IMR-90 (cell line): ENCODE measurements at regions not wholly inside any gene's neighbourhood (a gene's known extent, or its start where the extent isn't known, plus 50 kb on each side); places are given as distances from the start of the nearest gene placed in this dataset.
"Not testable (repeated sequence)": the region's sequence is repeated elsewhere in the genome, so short reads cannot be mapped to it uniquely, and the experiment has no call there.

ENCODE experiments used
- ATAC-seq: fragments of 200-7000 bp; cut with Tn5 transposase; 2 replicates; pipeline ENCODE4 v1.9.1; 2020; ENCODE audit warnings: low read depth, mild to moderate bottlenecking, moderate library complexity
- BruUV-seq: library from RNA; stranded (reverse); fragments of 400-500 nt; replicated peaks from 2 replicates; lab custom pipeline; 2021; lab: Mats Ljungman, UMichigan
- CTCF ChIA-PET: fragments of 300-600 bp; formaldehyde crosslinking; extraction: SDS; loops from one replicate; lab custom pipeline; 2021; ENCODE audit warnings: antibody characterized with exemption; lab: Yijun Ruan, JAX
- POLR2A ChIA-PET: fragments of 300-600 bp; sonication (Branson Sonifier 250); formaldehyde crosslinking; loops from one replicate; lab custom pipeline; 2022; ENCODE audit warnings: antibody characterized with exemption; ENCODE audit not compliant: unreplicated experiment; lab: Charles Lee
- DNase-seq: peaks from one replicate; pipeline ENCODE4 v3.0.0; 2013
- H2AFZ ChIP-seq: replicated peaks from 2 replicates; pipeline ENCODE3; 2013; ENCODE audit warnings: low read length, mild to moderate bottlenecking; ENCODE audit not compliant: poor library complexity
- H2AK5ac ChIP-seq: 2 replicates; pipeline ENCODE4 v1.6.1; 2013; ENCODE audit warnings: low read depth, low read length, inconsistent platforms
- H2AK9ac ChIP-seq: replicated peaks from 2 replicates; pipeline ENCODE3; 2013; ENCODE audit warnings: mild to moderate bottlenecking, low read depth, low read length, moderate library complexity; ENCODE audit not compliant: poor library complexity
- H2BK120ac ChIP-seq: 2 replicates; pipeline ENCODE4 v1.6.1; 2013; ENCODE audit warnings: low read depth, low read length, inconsistent platforms
- H2BK15ac ChIP-seq: 3 replicates; pipeline ENCODE4 v1.6.1; 2013; ENCODE audit warnings: low read depth, low read length, inconsistent platforms
- H2BK20ac ChIP-seq: 2 replicates; pipeline ENCODE4 v1.6.1; 2013; ENCODE audit warnings: low read depth, mild to moderate bottlenecking, inconsistent platforms, low read length, moderate library complexity
- H2BK5ac ChIP-seq: 2 replicates; pipeline ENCODE4 v1.6.1; 2013; ENCODE audit warnings: mild to moderate bottlenecking, low read depth, low read length, inconsistent platforms; ENCODE audit not compliant: poor library complexity, severe bottlenecking
- H3K14ac ChIP-seq: replicated peaks from 2 replicates; pipeline ENCODE4 v1.6.1; 2013; ENCODE audit warnings: low read depth, low read length, inconsistent platforms
- H3K18ac ChIP-seq: 2 replicates; pipeline ENCODE4 v1.6.1; 2013; ENCODE audit warnings: low read depth, low read length, control low read depth
- H3K23ac ChIP-seq: 2 replicates; pipeline ENCODE4 v1.6.1; 2013; ENCODE audit warnings: low read depth, low read length, inconsistent platforms
- H3K27ac ChIP-seq: 2 replicates; pipeline ENCODE4 v1.5.1; 2013; ENCODE audit warnings: mild to moderate bottlenecking, control low read depth, low read length; ENCODE audit not compliant: insufficient read depth
- H3K27me3 ChIP-seq: 2 replicates; pipeline ENCODE4 v1.6.1; 2013; ENCODE audit warnings: low read length; ENCODE audit not compliant: control insufficient read depth, insufficient read depth
- H3K36me3 ChIP-seq: 2 replicates; pipeline ENCODE4 v1.6.1; 2013; ENCODE audit warnings: low read length, mixed read lengths; ENCODE audit not compliant: control insufficient read depth, insufficient read depth
- H3K4ac ChIP-seq: 2 replicates; pipeline ENCODE4 v1.6.1; 2013; ENCODE audit warnings: low read depth, low read length, inconsistent platforms
- H3K4me1 ChIP-seq: 2 replicates; pipeline ENCODE4 v1.6.1; 2013; ENCODE audit warnings: low read length, mixed read lengths; ENCODE audit not compliant: control insufficient read depth, insufficient read depth
- H3K4me2 ChIP-seq: 2 replicates; pipeline ENCODE4 v1.6.1; 2013; ENCODE audit warnings: low read depth, mild to moderate bottlenecking, control low read depth, low read length, moderate library complexity
- H3K4me3 ChIP-seq: 2 replicates; pipeline ENCODE4 v1.5.1; 2013; ENCODE audit warnings: low read depth, mild to moderate bottlenecking, control low read depth, low read length, moderate library complexity; ENCODE audit not compliant: insufficient read depth
- H3K56ac ChIP-seq: 2 replicates; pipeline ENCODE4 v1.6.1; 2013; ENCODE audit warnings: low read length, inconsistent platforms; ENCODE audit not compliant: insufficient read depth; ENCODE audit errors: extremely low read depth
- H3K79me1 ChIP-seq, 2 experiments: 2 replicates each; pipeline ENCODE4 v1.6.1; 2013; ENCODE audit warnings: low read length in 2 of 2, inconsistent platforms in 1 of 2, low read depth in 1 of 2
- H3K9ac ChIP-seq: 2 replicates; pipeline ENCODE4 v1.6.1; 2013; ENCODE audit warnings: low read depth, low read length, control low read depth
- H3K9me1 ChIP-seq: 2 replicates; pipeline ENCODE4 v1.6.1; 2013; ENCODE audit warnings: low read length, inconsistent platforms; ENCODE audit not compliant: insufficient read depth
- H3K9me3 ChIP-seq: 2 replicates; pipeline ENCODE4 v1.6.1; 2013; ENCODE audit warnings: low read length; ENCODE audit not compliant: control insufficient read depth, insufficient read depth
- H4K20me1 ChIP-seq: 2 replicates; pipeline ENCODE4 v1.6.1; 2013; ENCODE audit warnings: low read length, inconsistent platforms; ENCODE audit not compliant: insufficient read depth
- H4K5ac ChIP-seq: 2 replicates; pipeline ENCODE4 v1.6.1; 2013; ENCODE audit warnings: mild to moderate bottlenecking, low read depth, low read length, control low read depth
- H4K8ac ChIP-seq, 2 experiments: 2 replicates each; pipeline ENCODE4 v1.6.1; 2013; ENCODE audit warnings: low read depth in 2 of 2, low read length in 2 of 2, control low read depth in 1 of 2, inconsistent platforms in 1 of 2
- H4K91ac ChIP-seq: 2 replicates; pipeline ENCODE4 v1.6.1; 2013; ENCODE audit warnings: low read depth, low read length, inconsistent platforms; ENCODE audit not compliant: insufficient read depth
- FOS ChIP-seq: fragments of 150-350 bp; IDR thresholded peaks from 2 replicates; pipeline ENCODE4 v1.6.1; 2016; ENCODE audit warnings: low read depth, low read length
- MAFK ChIP-seq: IDR thresholded peaks from 2 replicates; pipeline ENCODE4 v1.6.1; 2012; ENCODE audit warnings: low read depth, low read length, improper control_type of control experiment
- NFE2L2 ChIP-seq: fragments of 150-350 bp; IDR thresholded peaks from 2 replicates; pipeline ENCODE4 v1.6.1; 2016; ENCODE audit warnings: low read depth, mild to moderate bottlenecking, low read length
- WGBS, 2 experiments: methylation state at CpG; one replicate each; pipeline versions ENCODE4 v1.1.5 to v1.1.7; 2013; ENCODE audit warnings: missing lambda C conversion rate in 2 of 2; ENCODE audit not compliant: insufficient read length in 1 of 2; ENCODE audit errors: extremely low coverage in 2 of 2; 5-methylcytosine and 5-hydroxymethylcytosine counted together
- dilution Hi-C: fragments of 300-500 bp; cut with HindIII; formaldehyde crosslinking; loops from one replicate; pipeline ENCODE4 v1.14.3; 2018; ENCODE audit warnings: low sequenced_read_pairs; ENCODE audit not compliant: unreplicated experiment
- in situ Hi-C: fragments of 300-500 bp; cut with MboI; formaldehyde crosslinking; loops from 3 replicates; pipeline ENCODE4 v1.14.3; 2019; ENCODE audit warnings: low sequenced_read_pairs, inconsistent platforms, mixed read lengths
- intact Hi-C: fragments of 100-400 bp; cut with micrococcal nuclease; formaldehyde crosslinking; loops from 2 replicates; pipeline ENCODE4 v1.10.0; 2022
- TF ChIP-seq, protein P1 (sequence below): fragments of 150-350 bp; IDR thresholded peaks from 2 replicates; pipeline ENCODE4 v1.6.1; 2016; ENCODE audit warnings: low read depth, mild to moderate bottlenecking, low read length, moderate library complexity, borderline replicate concordance
- TF ChIP-seq, protein P2 (sequence below): conservative IDR thresholded peaks from 2 replicates; pipeline ENCODE4 v1.5.1; 2012; ENCODE audit warnings: mild to moderate bottlenecking, low read depth, low read length, improper control_type of control experiment

DNA sequence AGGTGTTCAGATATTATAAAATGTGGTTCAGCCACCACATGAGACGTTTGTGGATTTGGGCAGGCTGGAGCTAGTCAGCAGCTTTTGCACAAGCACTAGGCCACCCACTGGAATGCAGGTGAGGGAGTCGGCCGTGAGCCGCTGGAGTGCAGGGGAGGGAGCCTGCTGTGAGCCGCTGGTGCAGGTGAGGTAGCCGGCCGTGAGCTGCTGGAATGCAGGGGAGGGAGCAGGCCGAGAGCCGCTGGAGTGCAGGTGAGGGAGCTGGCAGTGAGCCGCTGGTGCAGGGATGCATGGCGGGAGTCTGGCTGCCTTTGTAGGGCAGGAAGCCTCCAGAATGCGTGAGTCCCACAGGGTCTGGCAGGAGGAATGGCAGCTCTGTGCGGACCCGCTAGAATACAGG, 1907.6 kb upstream of the DEFB115 start:
- no peak overlapping the region for H3K23ac ChIP-seq
- no peak for TF ChIP-seq MAFK
- TF ChIP-seq, protein P1, sequence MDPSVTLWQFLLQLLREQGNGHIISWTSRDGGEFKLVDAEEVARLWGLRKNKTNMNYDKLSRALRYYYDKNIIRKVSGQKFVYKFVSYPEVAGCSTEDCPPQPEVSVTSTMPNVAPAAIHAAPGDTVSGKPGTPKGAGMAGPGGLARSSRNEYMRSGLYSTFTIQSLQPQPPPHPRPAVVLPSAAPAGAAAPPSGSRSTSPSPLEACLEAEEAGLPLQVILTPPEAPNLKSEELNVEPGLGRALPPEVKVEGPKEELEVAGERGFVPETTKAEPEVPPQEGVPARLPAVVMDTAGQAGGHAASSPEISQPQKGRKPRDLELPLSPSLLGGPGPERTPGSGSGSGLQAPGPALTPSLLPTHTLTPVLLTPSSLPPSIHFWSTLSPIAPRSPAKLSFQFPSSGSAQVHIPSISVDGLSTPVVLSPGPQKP = no peak
- TF ChIP-seq, protein P2, sequence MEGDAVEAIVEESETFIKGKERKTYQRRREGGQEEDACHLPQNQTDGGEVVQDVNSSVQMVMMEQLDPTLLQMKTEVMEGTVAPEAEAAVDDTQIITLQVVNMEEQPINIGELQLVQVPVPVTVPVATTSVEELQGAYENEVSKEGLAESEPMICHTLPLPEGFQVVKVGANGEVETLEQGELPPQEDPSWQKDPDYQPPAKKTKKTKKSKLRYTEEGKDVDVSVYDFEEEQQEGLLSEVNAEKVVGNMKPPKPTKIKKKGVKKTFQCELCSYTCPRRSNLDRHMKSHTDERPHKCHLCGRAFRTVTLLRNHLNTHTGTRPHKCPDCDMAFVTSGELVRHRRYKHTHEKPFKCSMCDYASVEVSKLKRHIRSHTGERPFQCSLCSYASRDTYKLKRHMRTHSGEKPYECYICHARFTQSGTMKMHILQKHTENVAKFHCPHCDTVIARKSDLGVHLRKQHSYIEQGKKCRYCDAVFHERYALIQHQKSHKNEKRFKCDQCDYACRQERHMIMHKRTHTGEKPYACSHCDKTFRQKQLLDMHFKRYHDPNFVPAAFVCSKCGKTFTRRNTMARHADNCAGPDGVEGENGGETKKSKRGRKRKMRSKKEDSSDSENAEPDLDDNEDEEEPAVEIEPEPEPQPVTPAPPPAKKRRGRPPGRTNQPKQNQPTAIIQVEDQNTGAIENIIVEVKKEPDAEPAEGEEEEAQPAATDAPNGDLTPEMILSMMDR = no peak
- no peak for TF ChIP-seq FOS
- TF ChIP-seq NFE2L2 = no peak
- ATAC-seq = no peak
- H3K4me2 ChIP-seq = no peak overlapping the region
- H3K56ac ChIP-seq = no peak overlapping the region
- H3K4me1 ChIP-seq = no peaks in the 10 kb centered on the region
- H2AFZ ChIP-seq = no peak overlapping the region
- no TSS peak for BruUV-seq
- no peak overlapping the region for H3K9ac ChIP-seq
- no peak overlapping the region for H4K5ac ChIP-seq
- H3K36me3 ChIP-seq = no peaks in the 10 kb centered on the region
- H2BK15ac ChIP-seq = no peak overlapping the region
- H3K4me3 ChIP-seq = no peak overlapping the region
- H3K4ac ChIP-seq = no peak overlapping the region
- no peak overlapping the region for H4K91ac ChIP-seq
- no peak overlapping the region for H3K18ac ChIP-seq
- no peak overlapping the region for H3K14ac ChIP-seq
- no peak overlapping the region for H3K27ac ChIP-seq
- H2BK20ac ChIP-seq = no peak overlapping the region
- POLR2A ChIA-PET = no interaction called here
- no peak overlapping the region for H2AK9ac ChIP-seq
- no peaks in the 10 kb centered on the region for H3K79me1 ChIP-seq
- H3K27me3 ChIP-seq = no peaks in the 10 kb centered on the region
- dilution Hi-C loops = no loop called here
- H3K9me3 ChIP-seq = peaks cover 10% of the 10 kb centered on the region
- H4K8ac ChIP-seq = no peak overlapping the region
- no peak overlapping the region for H2BK120ac ChIP-seq
- 50% methylated on average over 4 of the region's 14 CpGs; no CpG with 5 or more reads in 1 of the 2 experiments for WGBS, 2 experiments
- in situ Hi-C loops = no loop called here
- no peak for DNase-seq
- intact Hi-C loops = no loop called here
- CTCF ChIA-PET = no interaction called here
- no peak overlapping the region for H2AK5ac ChIP-seq
- no peaks in the 10 kb centered on the region for H4K20me1 ChIP-seq
- no peaks in the 10 kb centered on the region for H3K9me1 ChIP-seq
- H2BK5ac ChIP-seq = no peak overlapping the region

DNA sequence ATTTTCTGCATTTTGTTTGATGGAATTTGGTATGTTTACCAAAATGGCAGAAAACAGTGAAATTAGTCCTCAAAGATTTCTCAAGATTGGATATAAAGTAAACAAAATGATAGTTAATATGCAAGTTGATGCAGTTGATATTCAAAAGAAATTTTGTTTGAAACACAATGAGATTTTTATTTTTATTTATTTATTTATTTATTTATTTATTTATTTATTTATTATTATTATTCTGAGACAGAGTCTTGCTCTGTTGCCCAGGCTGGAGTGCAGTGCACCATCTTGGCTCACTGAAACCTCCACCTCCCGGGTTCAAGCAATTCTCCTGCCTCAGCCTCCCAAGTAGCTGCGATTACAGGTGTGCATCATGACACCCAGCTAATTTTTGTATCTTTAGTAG, 1881.5 kb upstream of the DEFB115 start:
- H3K4me1 ChIP-seq, in situ Hi-C loops, H2AK9ac ChIP-seq, H3K18ac ChIP-seq, H3K9me3 ChIP-seq, H3K9ac ChIP-seq, H4K5ac ChIP-seq, H2BK20ac ChIP-seq, intact Hi-C loops, H4K20me1 ChIP-seq, POLR2A ChIA-PET, CTCF ChIA-PET, H3K4ac ChIP-seq, H3K9me1 ChIP-seq, H2AFZ ChIP-seq, H3K36me3 ChIP-seq, H3K23ac ChIP-seq, DNase-seq, H4K8ac ChIP-seq, BruUV-seq, H2BK120ac ChIP-seq, H3K27me3 ChIP-seq, H3K79me1 ChIP-seq, dilution Hi-C loops, H2BK15ac ChIP-seq, H2BK5ac ChIP-seq, H4K91ac ChIP-seq, ATAC-seq, H3K27ac ChIP-seq, H3K56ac ChIP-seq, H3K4me2 ChIP-seq, H3K4me3 ChIP-seq, H3K14ac ChIP-seq, H2AK5ac ChIP-seq: not testable (repeated sequence)
- WGBS, 2 experiments = no CpG with 5 or more reads among the region's 2 CpGs
